HG03280 (cell line): ENCODE measurements at regions not wholly inside any gene's neighbourhood (a gene's known extent, or its start where the extent isn't known, plus 50 kb on each side); places are given as distances from the start of the nearest gene placed in this dataset.

Experiments
- ATAC-seq: cut with Tn5 transposase; IDR thresholded peaks from one replicate; pipeline ENCODE4 v1.9.1; 2021; ENCODE audit warnings: mild to moderate bottlenecking, moderate library complexity; ENCODE audit not compliant: unreplicated experiment

DNA sequence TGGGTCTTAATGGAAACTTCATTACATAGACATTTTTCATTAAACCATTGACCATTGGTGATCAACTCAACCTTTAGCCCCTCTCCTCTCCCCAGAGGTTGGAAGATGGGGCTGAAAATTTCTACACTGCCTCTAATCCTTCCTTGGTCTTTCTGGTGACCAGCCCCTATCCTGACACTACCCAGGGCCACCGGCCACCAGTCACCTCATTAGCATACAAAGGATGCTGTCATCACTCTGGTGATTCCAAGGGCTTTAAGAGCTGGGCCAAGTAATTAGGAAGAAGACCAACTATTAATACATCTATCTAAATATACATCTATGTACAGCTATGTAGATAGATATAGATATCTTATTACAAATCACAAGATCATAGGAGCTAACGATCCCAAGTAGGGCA lies 111.2 kb upstream of the IRX6 start:
- no peak for ATAC-seq

DNA sequence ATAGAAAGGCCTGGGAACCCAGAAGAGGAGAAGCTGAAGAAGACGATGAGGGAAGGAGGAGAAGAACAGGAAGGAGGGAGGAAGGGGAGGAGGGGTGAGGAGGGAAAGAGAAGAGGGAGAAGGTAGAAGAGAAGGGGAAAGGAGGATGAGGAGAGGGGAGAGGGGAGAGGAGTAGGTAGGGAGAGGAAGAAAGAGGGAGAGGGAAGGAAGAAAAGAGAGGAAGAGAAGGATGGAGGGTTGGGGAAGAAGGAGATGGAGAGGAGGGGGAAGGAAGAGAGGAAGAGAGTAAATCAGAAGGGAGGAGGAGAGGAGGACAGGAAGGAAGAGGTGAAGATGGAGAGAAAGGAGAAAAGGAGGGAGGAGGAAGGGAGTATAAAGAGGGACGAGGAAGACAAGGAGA lies 109.6 kb upstream of the IRX6 start:
- no peak for ATAC-seq

- no peak for ATAC-seq
Observed at GRCh38 chr16:55214974-55215494, 109.0 kb upstream of the IRX6 start.

- ATAC-seq = no peak
Observed at GRCh38 chr16:55217392-55217791, 106.6 kb upstream of the IRX6 start.

- ATAC-seq = no peak
Observed at GRCh38 chr16:55221836-55222235, 102.2 kb upstream of the IRX6 start.

DNA sequence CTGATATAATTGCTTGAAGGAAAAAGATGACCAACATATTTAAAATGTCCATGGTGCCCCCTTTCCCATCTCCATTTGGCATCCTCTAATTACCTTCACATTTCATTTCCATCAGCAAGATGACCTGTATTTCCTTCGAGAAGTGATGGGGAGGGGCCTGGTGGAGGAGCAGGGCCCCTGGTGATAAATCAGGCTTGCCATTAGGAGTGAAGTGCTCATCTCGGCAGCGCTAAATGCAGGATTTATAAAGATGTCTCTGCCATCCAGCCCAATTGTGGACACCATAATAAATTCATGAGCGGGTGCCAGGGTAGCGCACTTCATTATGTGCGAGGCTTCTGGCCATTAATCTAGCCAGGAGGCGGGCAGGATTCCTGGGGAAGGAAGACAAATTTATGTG lies 101.5 kb upstream of the IRX6 start:
- no peak for ATAC-seq

DNA sequence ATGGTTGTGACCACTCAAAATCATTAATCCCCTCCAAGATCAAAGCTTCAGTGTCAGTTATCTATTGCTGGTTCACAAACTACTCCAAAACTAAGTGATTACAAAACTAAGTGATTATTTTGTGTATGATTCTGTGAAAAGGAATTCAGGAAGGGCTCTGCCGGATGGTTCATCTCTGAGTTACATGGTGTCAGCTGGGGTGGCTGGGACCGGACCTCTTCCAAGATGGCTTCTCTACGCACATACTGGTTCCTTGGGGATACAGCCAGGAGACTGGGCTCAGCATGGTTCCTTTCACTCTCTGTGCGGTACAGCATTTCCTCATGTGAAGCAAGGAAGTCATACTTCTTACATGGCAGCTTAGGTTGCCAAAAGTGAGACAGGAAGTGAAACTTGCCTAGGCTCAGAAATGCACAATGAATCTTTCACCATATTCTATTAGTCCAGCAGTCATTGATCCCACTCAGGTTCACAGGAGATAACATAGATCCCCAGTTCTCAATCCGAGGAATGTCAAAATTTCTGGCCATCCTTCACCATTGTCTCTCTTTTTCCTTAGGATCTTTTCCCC lies 97.9 kb upstream of the IRX6 start:
- no peak for ATAC-seq

DNA sequence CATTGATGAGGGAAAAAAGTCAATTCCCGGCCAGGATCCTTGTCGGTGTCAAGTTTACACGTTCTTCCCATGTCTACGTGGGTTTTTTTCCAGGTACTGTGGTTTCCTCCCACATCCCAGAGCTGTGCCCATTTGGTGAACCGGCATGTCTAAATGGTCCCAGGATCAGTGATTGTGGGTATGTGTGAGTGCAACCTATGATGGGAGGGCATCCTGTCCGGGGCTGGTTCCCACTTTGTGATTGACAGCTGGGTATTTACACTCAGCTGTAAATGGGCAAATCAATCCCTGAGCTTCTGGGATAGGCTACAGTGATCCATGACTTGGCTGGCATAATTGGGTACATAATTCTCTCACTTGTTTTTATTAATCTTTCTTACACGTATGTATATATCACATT lies 91.2 kb upstream of the IRX6 start:
- ATAC-seq = no peak

DNA sequence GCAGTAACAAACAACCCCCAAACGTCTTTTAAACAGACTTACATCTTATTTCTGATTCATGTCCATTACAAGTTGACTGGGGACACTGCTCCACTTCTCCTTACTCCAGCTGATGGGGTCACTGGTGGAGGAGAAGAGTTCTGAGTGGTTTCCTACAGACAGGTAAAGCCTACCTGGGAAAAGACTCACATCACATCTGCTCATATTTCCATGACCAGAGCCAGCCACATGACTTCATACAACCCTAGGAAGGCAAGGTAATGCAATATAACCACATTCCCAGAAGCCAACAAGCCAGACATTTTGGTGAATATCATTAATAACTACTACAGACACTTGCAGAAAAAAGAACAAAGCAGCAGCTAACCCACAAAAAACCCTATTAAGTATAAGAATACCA lies 90.5 kb upstream of the IRX6 start:
- ATAC-seq = no peak

DNA sequence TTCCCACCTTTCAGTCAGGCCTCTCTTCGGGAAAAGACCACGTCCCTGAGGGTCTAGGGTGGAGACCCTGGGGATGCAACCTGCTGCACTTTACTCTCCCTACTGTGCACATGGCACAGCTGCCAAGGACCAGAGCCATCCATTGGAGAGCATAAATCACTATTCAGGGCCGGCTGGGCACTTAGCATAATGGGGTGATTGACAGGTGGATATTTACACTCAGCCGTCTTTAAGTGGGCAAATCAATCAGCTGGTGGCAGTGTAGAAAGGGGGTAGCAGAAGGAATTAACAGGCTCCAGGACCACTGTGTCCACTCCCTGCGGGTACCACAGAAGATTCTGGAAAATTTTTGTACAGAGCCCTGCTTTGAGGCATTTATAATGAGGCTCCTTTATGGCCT lies 87.3 kb upstream of the IRX6 start:
- no peak for ATAC-seq

- no peak for ATAC-seq
Observed at GRCh38 chr16:55239723-55240122, 84.3 kb upstream of the IRX6 start.

GRCh38 chr16:55240888-55241287 lies 83.1 kb upstream of the IRX6 start:
- no peak for ATAC-seq

GRCh38 chr16:55242667-55243066 lies 81.3 kb upstream of the IRX6 start:
- no peak for ATAC-seq

GRCh38 chr16:55248058-55248457 lies 75.9 kb upstream of the IRX6 start:
- ATAC-seq = no peak

DNA sequence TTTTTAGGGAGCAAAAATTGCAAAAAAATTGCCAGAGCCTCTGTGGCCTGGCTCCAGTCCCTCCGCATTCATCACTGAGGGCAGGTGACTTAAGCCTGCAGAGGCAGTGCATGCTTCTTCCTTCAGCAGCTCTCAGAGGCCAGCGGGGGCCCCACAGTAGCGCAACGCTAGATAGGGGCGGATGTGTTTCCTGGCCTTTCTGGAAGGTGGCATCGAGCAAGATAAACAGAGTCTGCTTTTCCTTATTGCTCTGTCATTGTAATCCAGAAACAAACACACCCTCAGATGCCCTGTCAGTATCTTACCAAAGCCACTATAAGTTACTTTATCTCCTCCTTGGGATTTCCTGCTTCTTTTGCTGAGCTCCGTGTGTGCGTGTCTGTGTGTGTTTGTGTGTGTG lies 75.5 kb upstream of the IRX6 start:
- ATAC-seq = no peak

DNA sequence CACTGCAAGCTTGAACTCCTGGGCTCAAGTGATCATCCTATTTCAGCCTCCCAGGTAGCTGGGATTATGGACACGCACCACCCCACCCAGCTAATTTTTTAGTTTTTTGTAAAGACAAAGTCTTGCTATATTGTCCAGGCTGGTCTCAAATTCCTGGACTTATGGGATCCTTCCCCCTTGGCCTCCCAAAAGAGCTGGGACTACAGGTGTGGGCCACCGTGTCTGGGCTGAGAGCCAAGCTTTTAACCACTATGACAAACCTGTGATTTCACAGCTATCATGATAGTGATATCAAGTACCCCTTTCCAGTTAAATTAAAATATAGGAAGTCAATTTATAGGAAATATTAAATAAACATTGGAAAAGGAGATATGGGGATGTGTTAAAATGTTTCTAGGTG lies 74.6 kb upstream of the IRX6 start:
- ATAC-seq = no peak

- ATAC-seq = no peak
Observed at GRCh38 chr16:55249936-55250335, 74.1 kb upstream of the IRX6 start.

GRCh38 chr16:55250701-55251100 lies 73.3 kb upstream of the IRX6 start:
- ATAC-seq = no peak

- no peak for ATAC-seq
Observed at GRCh38 chr16:55251151-55251550, 72.9 kb upstream of the IRX6 start.

GRCh38 chr16:55252577-55252976 lies 71.4 kb upstream of the IRX6 start:
- no peak for ATAC-seq

DNA sequence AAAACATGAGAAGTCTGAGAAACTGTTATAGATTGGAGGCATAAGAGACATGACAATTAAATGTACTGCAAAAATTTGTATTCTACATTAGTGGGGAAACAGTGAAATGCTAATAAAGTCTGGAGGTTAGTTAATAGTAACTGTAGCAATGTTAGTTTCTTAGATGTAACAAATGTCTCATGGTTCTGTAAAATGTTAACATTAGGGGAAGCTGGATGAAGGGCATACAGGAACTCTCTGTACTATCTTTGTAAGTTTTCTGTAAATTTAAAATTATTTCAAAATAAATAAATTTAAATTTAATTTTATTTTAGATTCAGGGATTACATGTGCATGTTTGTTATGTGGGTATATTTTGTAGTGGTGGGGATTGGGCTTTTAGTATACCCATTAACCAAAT lies 70.0 kb upstream of the IRX6 start:
- ATAC-seq = no peak

GRCh38 chr16:55255733-55256282 lies 68.2 kb upstream of the IRX6 start:
- no peak for ATAC-seq

GRCh38 chr16:55256412-55257016 lies 67.5 kb upstream of the IRX6 start:
- ATAC-seq = no peak
